RCC 7860 (cell line): ENCODE measurements at regions not wholly inside any gene's neighbourhood (a gene's known extent, or its start where the extent isn't known, plus 50 kb on each side); places are given as distances from the start of the nearest gene placed in this dataset.
"Not testable (repeated sequence)": the region's sequence is repeated elsewhere in the genome, so short reads cannot be mapped to it uniquely, and the experiment has no call there.

Experiments used
- DNase-seq: peaks from one replicate; pipeline ENCODE4 v3.0.0-alpha.2; 2015; ENCODE audit warnings: low spot score
- FAIRE-seq: peaks from 2 replicates; lab custom pipeline; 2012; peaks lifted over from hg19 to GRCh38; lab: Jason Lieb, UNC

DNA sequence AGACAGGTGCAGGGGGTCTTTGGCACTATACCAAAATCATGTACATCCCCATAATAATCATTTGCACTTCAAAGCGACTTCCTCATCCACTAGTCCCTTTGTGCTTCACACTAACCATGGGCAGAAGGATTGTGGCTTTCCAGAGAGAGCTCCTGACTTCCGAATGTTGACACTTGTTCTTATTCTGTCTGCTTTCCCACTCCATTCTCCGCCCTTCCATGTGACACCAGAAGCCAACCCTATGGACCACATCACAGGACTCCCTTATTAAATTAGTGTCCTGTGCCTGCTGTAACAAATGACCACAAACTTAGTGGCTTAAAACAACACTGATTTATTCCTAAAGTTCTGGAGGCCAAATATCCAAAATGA, 91.6 kb downstream of the CMC2 start:
- FAIRE-seq = no peak
- DNase-seq = no peak

DNA sequence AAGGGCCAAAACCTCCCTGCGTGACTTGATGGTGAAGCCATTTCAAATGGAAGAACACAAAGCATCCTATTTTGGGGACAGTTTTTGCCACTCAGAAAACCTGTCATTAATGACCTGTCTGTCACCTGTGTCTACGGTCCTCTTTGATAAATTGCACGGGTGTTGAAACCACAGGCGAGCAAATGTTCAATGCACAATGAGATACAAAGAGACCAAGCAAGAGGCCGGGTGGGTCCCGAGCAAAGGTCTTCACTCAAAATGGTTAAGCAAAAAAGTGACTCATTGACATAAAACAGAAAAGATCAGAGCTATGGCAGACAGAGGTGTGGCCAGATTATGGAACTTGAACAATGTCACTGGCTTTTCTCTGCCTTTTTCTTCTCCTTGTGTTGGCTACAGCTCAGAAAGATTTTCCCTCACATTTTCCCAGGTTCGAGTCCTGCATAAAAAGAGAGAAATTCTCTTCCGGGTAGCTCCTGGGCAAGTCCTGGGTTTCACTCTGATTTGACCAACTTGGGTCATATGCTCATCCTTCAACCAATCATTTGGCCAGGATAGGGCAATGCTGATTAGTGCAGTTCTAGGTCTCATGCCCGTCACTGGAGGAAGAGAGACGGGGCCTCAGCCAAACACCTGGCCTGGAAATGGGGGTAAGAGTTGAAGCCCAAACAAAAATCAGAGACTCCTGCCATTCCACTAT, 92.2 kb downstream of the CMC2 start:
- FAIRE-seq = no peak
- DNase-seq = no peak

DNA sequence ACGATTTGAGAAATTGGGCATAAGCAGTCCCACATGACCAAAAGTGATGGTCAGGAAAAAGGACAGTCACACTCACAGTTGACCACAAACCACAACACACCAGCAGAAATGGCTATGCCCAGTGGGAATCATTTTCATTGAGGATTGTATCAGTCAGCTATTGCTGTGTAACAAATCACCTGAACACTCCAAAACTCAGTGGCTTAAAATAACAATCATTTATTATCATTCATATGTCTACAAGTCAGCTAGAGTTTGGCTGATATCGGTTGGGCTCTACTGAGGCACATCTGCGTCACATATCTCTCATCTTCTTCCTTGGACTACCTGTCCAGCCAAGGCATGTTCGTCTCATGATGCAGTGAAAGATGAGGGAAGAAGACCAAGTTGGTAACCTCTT, 93.3 kb downstream of the CMC2 start:
- FAIRE-seq = no peak

DNA sequence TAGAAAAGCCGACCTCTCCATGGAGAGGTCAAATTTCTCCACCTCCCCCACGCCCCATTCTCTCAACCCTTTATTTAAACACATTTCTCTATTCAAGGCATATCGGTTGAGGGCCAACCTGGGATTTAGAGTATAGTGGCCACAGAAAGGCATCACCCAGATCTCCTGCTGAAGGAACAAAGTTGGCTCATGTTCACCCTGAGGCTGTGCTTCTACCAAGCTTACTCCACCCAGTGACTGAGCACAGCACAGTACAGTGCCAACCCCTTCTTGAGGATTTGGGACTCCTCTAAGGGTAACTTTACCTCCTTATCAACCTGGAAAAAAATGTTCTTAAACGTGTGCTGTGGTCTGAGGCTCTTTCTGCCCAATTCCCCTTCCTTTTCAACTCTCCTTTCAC, 94.0 kb downstream of the CMC2 start:
- FAIRE-seq = no peak

More for the DNA sequence above, 93.3 kb downstream of the CMC2 start:
- no peak for DNase-seq

GRCh38 chr16:80910434-80910833, 96.3 kb downstream of the CMC2 start:
- DNase-seq (no peak), FAIRE-seq (no peak)

More for the DNA sequence above, 94.0 kb downstream of the CMC2 start:
- no peak for DNase-seq

DNA sequence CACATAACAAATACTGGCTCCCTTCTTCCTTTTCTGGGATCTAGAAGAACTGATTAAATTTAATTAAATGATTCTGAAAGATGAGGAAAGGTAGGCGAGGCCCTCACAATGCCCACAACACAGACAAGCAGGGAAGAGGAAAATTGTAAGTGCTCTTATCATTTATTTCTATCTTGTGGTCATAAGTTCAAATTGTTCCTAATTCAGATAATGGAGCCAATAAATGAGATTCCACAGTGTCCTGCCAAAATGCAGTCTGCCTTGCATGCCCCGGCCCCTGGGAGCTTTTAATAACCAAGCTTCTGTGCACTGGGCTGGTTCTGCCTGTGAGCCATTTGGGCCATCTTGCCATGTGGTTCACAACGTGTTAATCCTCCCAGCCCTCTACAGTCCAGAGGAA, 97.0 kb downstream of the CMC2 start:
- DNase-seq (no peak), FAIRE-seq (no peak)

GRCh38 chr16:80906169-80906568, 100.5 kb downstream of the CMC2 start:
- not testable (repeated sequence) for DNase-seq, FAIRE-seq

GRCh38 chr16:80903616-80904015, 99.2 kb upstream of the CDYL2 start:
- FAIRE-seq = no peak
- DNase-seq = no peak

DNA sequence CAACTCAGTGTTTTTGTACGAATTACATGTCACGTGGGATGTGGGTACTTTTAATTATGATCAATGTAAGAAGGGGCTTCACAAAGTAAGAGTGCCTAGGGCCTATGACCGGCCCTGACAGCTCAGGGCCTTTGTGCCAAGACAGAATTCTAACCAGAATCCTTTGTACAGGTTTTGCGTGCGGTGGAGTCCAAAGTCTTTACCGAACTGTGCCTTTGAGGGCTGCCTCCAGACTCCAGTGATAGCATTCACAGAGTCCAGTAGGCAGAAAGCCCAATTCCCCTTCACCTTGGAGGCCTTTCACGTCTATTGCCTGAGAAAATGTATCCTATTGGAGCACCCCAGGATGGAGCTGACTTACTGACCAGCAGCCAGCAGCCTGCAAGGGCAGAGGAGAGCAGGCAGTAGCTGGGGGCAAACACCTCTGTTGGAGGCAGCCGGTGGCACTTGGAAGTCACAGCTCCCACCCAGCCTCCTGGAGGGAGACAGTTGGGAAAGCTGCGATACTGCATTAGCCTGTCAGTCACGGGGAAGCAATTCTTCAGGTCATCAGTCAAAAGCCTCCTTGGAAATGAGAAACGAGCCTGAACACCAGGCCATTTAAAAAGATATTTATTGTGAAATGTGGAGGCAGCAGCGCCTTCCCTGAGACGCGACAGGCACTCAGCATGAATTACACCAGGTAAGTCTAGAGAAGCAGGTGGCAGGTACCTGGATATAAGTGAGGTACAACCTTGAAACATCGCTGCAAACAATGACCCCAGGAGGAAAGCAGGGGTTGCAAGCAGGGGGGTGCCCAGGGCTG, 98.1 kb upstream of the CDYL2 start:
- FAIRE-seq (no peak), DNase-seq (no peak)

DNA sequence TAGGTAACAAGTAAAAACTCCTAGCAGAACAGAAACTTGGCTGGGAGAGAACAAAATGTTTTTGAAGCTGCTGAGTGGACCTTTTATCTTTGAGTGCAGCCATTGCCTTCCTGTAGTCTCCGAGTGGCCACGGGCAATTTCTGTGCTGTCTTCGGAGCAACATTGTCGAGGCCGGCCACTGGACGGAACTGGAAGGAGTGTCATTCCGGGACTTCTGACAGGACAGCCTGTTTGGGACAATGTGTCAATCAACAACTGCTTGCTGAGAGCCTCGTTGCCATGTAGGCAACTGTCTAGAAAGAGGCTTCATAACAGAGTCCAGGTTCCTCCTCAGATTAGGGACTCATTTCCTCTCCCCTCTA, 96.2 kb upstream of the CDYL2 start:
- FAIRE-seq (no peak), DNase-seq (no peak)

DNA sequence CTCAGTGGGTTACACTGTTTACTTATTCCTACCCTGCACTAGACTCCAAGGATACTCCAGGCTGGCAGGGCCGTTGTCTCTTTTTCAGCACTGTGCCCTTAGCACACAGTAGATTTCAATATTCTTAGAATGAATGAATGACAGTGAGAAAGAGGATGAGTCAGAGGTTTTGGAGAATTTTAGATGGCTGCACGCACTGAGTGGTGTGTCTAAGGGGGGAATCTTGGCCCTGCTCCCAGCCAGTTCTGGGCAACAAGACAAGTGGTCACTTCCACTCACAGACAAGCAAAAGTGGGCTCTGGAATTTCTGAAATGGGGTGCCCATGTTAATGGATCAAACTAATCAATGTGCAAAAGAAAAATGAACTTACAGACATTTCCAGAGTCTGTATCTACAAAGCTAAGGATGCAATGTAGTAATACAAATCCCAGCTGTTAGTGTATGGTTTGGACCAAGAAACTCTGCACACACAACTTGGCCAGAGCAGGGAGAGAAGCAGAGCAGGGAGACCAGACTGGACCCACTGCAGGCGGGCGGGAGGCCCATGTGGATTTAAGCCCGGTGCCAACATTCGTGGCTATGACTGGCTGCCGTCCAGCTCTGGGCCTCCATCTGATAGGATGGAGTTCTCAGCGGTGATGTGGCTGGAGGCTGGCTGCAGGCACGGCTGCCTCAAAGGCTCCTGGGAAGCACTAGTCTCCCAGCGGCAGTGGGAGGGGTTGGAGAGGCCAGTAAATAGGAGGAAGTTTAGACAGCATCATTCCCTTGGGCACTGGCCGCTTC, 95.6 kb upstream of the CDYL2 start:
- DNase-seq (no peak), FAIRE-seq (no peak)

- no peak for FAIRE-seq
These were observed 92.4 kb upstream of the CDYL2 start for GRCh38 chr16:80896776-80897175.

DNA sequence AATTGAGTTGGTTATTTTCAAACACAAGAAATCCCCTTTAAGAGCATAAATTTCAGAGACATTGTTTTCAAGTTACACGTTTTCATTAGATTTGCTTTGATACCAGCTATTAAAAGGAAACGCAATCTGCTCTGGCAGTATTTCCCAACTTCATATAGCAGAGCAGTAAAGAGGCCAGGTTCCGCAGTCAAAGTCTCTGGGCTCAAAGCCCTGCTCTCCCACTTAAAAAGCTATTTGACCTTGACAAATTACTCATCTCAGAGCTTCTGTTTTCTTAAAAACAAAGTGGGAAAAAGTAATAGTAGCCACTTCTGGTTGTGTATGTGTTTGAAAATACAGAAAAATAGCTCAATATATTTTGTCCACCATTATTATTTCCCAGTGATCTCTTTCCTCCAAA, 89.7 kb upstream of the CDYL2 start:
- FAIRE-seq = no peak
- DNase-seq = no peak

More at GRCh38 chr16:80896776-80897175, 92.4 kb upstream of the CDYL2 start:
- DNase-seq = no peak

DNA sequence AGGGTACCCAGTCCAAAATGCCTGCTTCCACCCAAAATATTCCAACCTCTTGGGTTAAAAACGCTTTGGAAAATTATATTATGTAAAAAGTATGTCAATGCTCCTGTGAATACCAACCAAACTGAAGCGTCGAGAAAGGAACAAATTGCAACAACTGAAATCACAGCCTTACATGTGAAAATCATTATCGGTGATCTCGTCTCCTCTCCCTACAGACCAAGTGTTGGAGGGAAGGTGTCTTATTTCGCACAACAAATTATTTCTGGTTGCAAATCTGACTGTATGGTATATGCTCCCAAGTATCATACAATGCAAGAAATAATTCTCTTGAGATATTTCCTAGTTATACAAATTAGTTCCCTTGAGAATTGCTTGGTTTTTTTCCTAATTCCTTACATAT, 89.3 kb upstream of the CDYL2 start:
- DNase-seq (no peak), FAIRE-seq (no peak)

- not testable (repeated sequence) for FAIRE-seq, DNase-seq
These were observed 88.0 kb upstream of the CDYL2 start for GRCh38 chr16:80892395-80892794.

DNA sequence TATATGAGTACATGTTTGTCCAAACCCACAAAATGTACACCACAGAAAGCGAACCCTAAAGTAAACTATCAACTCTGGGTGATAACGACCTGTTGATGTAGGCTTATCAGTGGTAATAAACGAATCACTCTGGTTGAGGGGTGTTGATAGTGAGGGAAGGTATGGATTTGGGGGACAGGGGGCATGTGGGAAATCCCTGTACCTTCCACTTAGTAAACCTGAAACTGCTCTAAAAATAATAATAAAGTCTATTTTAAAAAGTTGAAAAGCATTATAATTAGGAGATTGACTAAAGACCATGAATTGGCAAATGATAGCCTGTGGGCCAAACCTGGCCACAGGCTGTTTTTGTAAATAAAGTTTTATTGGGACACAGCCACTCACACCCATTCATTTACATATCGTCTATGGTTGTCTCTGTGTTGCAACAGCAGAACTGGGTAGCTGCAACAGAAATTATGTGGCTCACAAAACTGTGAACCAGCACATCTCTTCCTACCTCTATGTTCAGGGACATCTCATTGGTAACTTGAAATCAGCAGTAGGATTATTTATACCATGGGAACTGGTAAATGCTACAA, 85.5 kb upstream of the CDYL2 start:
- FAIRE-seq (no peak), DNase-seq (no peak)

GRCh38 chr16:80887062-80887461, 82.7 kb upstream of the CDYL2 start:
- FAIRE-seq = no peak

DNA sequence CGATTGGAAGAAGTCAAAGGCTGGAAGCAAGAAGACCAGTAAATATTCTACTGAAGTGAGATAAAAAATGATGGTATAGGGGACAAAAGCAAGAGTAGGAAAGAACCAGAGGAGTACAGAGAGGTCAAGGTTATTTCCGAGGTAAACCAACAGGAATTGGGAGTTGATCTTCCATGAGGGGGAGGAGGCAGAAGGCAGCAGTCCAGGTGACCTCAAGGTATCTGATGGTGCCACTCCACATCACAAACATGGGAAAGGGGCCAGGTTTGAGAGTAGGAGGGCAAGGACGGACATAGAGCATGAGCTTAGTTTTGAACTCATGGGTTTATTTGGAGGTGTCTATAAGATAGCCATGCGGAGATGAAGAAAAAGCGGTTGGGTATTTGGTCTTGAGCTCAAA, 79.4 kb upstream of the CDYL2 start:
- FAIRE-seq = no peak
- DNase-seq = no peak

More at GRCh38 chr16:80887062-80887461, 82.7 kb upstream of the CDYL2 start:
- DNase-seq = no peak

GRCh38 chr16:80883159-80883642, 78.8 kb upstream of the CDYL2 start:
- FAIRE-seq (no peak), DNase-seq (no peak)

- FAIRE-seq (peak; percentile 45), DNase-seq (no peak)
These were observed 71.2 kb upstream of the CDYL2 start for GRCh38 chr16:80875616-80876015.

DNA sequence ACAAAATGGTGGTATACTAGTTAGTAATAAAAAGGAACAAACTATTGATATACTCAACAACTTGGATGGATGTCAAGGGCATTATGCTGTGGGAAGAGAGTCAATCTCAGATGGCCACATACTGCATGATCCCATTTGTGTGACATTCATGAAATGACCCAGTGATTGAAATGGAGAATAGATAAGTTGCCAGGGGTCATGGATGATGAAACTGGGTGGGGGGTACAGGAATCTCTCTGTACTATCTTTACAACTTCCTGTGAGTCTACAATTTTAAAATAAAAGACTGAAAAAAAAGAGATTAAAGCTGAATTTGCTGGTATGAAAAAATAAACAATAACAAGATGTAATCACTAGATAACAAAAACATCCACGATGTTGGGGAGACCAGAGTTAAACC, 70.5 kb upstream of the CDYL2 start:
- FAIRE-seq (no peak), DNase-seq (no peak)
